GM12873 (cell line): ENCODE measurements at regions not wholly inside any gene's neighbourhood (a gene's known extent, or its start where the extent isn't known, plus 50 kb on each side); places are given as distances from the start of the nearest gene placed in this dataset.

Experiments used
- CTCF ChIP-seq: IDR thresholded peaks from 2 replicates; pipeline ENCODE4 v1.5.1; 2012; ENCODE audit warnings: low read depth, mild to moderate bottlenecking, moderate library complexity, low read length, control low read depth; ENCODE audit not compliant: insufficient read depth; ENCODE audit errors: missing control alignments

- no peak for TF ChIP-seq CTCF
Observed at GRCh38 chr14:101440496-101440895, 120.8 kb upstream of the DIO3 start.

- no peak for TF ChIP-seq CTCF
Observed at GRCh38 chr14:101441710-101442109, 119.6 kb upstream of the DIO3 start.

- no peak for TF ChIP-seq CTCF
Observed at GRCh38 chr14:101442451-101442850, 118.8 kb upstream of the DIO3 start.

GRCh38 chr14:101444116-101444515, 117.2 kb upstream of the DIO3 start:
- no peak for TF ChIP-seq CTCF

GRCh38 chr14:101445278-101445677, 116.0 kb upstream of the DIO3 start:
- no peak for TF ChIP-seq CTCF

GRCh38 chr14:101446387-101446969, 114.8 kb upstream of the DIO3 start:
- no peak for TF ChIP-seq CTCF

- no peak for TF ChIP-seq CTCF
Observed at GRCh38 chr14:101449114-101449513, 112.2 kb upstream of the DIO3 start.
